NCI-H2227 (cell line): ENCODE measurements at regions not wholly inside any gene's neighbourhood (a gene's known extent, or its start where the extent isn't known, plus 50 kb on each side); places are given as distances from the start of the nearest gene placed in this dataset.
"Not testable (repeated sequence)": the region's sequence is repeated elsewhere in the genome, so short reads cannot be mapped to it uniquely, and the experiment has no call there.

Experiments
- DNase-seq: peaks from one replicate; lab custom pipeline; 2025; ENCODE audit not compliant: unreplicated experiment; lab: John Stamatoyannopoulos, UW

DNA sequence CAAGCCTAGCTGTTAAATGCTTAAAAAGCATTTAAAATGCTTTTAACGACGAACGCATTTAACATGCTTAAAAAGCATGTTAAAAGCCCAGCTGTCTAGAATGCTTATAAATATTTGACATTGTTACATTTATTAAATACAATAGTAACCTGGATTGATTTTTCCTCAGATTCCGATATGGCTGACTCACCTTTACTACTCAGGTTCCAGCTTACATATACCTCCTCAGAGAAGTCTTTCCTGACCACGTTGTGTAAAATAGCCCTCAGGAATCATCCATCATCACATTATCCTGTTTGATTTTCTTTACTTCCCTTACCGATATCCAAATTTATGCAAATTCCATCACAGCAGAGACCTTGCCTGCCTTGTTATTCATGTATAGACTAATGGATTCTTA lies 51.4 kb downstream of the SLC41A2 start:
- DNase-seq, result no peak

DNA sequence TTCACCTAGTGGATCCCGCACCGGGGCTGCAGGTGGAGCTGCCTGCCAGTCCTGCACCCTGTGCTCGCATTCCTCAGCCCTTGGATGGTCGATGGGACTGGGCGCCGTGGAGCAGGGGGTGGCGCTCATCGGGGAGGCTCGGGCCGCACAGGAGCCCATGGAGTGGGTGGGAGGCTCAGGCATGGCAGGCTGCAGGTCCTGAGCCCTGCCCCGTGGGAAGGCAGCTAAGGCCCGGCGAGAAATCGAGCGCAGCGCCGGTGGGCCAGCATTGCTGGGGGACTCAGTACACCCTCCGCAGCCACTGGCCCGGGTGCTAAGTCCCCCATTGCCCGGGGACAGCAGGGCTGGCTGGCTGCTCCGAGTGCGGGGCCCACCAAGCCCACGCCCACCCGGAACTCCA lies 52.6 kb downstream of the SLC41A2 start:
- DNase-seq, result not testable (repeated sequence)

- no peak for DNase-seq
Observed at GRCh38 chr12:104903648-104904423, 54.3 kb downstream of the SLC41A2 start.

- DNase-seq, result no peak
Observed at GRCh38 chr12:104902125-104902524, 56.0 kb downstream of the SLC41A2 start.

DNA sequence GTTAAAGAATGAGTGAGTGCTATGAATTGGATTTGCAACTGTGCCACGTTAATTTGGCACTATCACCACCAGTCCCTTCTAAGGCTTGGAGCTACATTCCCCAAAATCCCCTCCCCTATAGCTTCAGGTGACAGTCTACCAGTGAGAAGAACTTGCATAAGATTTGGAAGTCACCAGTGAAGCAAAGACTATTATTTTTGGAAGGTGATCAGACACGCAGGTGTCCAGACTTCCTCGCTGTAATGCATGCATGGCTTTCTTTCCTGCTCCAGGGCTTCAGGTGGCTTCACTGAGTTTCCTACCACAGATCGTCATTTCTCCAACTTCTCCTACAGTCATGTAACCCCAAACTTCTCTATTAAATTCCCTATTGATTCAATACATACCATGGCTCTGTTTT lies 61.4 kb downstream of the SLC41A2 start:
- DNase-seq, result no peak

DNA sequence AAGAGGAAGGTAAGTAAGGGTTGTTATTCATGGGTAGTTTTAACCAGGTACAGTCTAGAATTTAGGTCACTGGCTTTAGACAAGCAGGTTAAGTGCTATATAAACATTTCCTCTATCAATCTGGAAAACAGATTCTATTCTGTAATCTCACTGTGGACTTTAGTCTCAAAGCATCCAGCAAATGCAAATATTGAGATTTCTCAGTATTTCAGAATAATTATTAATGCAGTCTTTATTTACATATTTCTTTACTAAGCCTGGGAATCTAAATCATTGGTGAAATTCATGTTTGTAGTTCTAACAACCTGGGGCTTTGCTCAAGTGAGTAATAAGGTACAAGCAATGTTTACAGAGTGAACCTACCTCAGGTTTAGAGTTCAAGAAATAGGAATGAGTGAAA lies 61.9 kb downstream of the SLC41A2 start:
- no peak for DNase-seq

DNA sequence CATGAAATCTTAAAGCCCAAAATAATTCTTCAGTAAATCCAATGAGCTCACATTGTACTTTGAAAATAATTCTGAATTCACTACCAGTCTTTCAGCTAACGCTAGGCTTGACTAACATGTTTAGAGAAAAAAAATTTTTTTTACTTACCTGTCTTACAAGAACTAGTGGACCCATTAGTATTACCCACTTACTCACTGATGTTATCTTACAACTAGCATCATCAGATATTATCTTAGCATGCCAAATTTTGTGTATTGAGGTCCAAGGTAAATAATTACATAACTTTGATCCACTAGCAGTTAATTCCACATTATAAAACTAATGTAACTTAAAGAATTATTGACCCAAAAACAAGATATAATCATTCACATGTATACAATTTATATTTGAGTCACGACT lies 62.7 kb downstream of the SLC41A2 start:
- no peak for DNase-seq

DNA sequence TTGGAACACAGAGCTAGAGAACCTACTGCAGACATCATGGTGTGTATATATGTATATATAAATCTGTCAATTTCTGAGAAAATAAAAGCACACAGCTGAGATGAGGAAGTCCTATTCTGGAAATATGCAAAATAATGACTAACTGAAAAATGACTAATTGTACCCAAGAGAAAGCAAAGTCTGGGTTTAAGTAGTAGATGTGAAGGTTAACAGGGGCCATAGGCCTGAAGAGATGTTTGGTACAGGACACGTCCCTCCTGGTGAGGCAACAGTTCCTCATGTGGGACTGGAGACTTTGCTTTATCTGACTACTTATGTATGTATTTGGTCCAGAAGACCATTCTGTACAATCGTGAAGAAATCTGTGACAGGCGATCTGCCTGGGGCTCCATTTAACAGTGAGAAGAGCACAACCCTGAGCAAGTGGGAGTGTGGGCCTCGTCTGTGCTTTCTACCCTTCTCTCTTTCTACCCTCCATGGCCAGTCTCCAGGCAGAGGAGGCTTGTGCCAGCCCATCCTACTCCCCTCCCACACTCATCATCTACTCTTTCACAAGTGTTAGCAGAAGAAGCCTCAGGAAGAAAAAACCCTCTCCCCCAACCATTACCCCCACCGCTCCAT lies 67.5 kb downstream of the SLC41A2 start:
- DNase-seq, result no peak

GRCh38 chr12:104889735-104890134 lies 68.4 kb downstream of the SLC41A2 start:
- no peak for DNase-seq

DNA sequence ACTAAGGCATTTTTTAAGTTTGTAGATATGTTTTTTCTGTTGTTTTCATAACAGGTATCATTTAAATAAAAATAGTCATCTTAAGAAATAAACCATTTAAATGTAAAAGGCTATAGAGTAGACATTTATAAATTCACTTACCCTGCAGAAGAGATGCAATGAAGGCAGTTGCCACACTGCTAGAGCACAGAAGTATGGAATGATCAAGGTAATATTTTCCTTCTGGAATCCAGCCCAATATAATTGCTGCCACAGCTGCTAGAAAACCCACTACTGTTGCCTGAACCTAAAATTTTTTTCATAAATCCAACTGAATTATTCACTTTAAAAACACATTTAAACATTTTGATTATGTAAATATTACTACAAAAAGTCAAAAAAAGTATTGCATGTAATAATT lies 69.2 kb downstream of the SLC41A2 start:
- no peak for DNase-seq

DNA sequence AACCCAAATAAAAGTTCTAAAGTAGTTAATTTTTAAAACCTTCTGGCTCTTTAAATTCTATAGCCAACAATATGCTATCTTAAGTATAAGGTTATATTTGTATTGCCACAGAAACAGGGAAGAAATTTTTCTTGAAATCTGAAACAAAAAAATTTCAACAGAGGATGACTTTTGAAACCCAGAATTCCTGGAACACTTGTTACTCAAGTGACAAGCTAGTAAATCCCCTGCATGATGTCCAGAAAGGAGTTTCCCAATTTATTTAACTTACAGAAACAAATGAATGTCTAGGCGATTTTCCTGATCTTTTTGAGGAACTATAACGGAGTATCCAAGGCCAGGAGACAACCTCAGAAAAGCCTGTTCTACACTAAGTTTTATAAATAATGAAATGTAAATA lies 69.6 kb downstream of the SLC41A2 start:
- DNase-seq, result no peak

DNA sequence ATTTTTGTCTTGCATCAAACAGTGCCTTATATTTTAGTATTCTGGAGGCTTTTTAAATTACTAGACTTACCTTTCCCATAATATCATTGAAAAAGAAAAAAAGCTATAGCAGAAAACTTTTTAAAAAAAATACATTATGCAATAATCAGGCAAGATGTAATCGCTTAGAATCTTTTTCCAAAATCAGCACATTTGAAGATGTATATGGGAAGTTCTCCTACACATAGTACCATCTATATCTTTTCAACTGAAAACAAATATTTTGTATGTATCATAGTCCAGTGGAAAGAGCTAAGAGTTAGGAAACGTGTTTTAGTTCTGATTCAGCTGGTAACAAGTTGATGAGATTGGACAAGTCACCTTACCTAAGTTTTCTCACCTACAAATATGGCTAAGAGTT lies 70.6 kb downstream of the SLC41A2 start:
- DNase-seq, result no peak

GRCh38 chr12:104886418-104887401 lies 71.4 kb downstream of the SLC41A2 start:
- DNase-seq, result no peak

DNA sequence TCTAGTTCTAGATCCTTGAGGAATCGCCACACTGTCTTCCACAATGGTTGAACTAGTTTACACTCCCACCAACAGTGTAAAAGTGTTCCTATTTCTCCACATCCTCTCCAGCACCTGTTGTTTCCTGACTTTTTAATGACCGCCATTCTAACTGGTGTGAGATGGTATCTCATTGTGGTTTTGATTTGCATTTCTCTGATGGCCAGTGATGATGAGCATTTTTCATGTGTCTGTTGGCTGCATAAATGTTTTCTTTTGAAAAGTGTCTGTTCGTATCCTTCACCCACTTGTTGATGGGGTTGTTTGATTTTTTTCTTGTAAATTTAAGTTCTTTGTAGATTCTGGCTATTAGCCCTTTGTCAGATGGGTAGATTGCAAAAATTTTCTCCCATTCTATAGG lies 79.2 kb downstream of the SLC41A2 start:
- not testable (repeated sequence) for DNase-seq

DNA sequence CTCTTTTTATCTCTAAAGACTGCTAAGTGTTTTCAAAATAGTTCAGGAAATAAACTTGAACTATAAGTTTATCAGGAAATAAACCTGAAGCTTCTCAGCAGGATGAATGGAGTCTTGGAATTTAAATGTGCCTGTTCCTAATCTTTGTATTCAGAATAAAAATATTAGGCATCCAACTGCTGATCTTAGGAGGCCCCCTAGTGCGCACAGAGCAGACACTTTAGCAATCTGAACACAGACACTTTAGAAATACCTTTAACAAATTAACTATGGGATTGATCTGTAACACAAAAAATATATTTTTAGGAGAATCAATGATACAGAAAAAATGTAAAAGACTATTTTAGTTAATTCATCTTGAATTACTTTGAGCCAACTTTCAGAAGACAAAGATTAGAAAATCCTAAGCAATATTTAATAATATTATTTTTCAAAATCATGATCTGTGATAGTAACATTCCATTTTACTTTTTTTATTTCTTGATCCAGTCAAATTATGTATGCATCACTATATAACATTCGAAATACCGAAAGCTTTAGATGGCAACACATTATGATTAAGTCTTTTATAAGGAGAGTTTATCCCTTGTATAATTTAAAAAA lies 80.9 kb downstream of the SLC41A2 start:
- peak; percentile 26 for DNase-seq

- no peak for DNase-seq
Observed at GRCh38 chr12:104873374-104873773, 84.7 kb downstream of the SLC41A2 start.

- no peak for DNase-seq
Observed at GRCh38 chr12:104870797-104871196, 87.3 kb downstream of the SLC41A2 start.

DNA sequence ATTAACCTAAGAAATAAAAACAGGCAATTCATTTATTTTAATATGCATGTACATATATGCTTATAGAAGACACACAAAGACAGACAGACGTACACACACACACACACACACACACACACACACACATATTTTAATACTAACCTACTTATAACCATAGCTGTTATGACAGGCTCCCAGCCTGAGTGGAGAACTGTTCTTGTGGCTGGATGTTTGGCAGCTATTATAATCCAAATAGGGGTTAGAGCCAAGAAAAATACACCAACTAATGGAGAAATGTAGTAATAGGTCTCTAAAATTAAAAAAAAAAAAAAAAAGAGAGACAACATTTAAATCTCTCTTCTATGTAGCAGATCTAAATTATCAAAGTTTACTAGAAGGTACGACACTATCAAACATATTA lies 91.8 kb downstream of the SLC41A2 start:
- DNase-seq, result no peak

GRCh38 chr12:104865080-104865479 lies 93.0 kb downstream of the SLC41A2 start:
- DNase-seq, result no peak

DNA sequence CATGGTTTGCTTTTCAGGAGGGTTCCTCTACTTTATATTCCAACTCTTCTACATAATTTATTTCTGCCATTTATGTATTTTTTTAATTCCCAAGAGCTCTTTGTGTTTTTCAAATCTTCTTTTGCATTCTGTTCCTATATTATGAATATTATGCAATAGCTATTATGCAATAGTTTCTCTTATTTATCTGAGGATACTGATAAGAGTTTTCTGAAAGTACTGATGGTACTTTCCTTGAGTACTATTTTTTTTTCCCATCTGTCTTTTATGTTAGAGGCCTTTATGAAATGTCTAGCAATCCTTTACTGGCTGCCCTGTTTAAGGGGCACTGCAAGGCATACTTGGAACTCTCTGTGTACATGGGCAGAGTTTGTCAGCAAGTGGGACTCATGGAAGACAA lies 93.4 kb downstream of the SLC41A2 start:
- no peak for DNase-seq

- DNase-seq, result no peak
Observed at GRCh38 chr12:104863296-104863948, 94.7 kb downstream of the SLC41A2 start.
